ENCODE measurements at regions not wholly inside any gene's neighbourhood (a gene's known extent, or its start where the extent isn't known, plus 50 kb on each side); places are given as distances from the start of the nearest gene placed in this dataset.

GRCh38 chr6:79802657-79803300 lies 144.6 kb downstream of the ELOVL4 start:
- peaks cover under 1% of the 10 kb centered on the region for H3K4me1 Mint-ChIP-seq
- no peak for TF ChIP-seq CTCF (conservative IDR thresholded peaks at IDR 0.05)
- H3K9me3 Mint-ChIP-seq, result peaks cover 4% of the 10 kb centered on the region
- peaks cover 3% of the 10 kb centered on the region for H3K36me3 Mint-ChIP-seq (ENCODE audit: low read depth)
- DNase-seq (ENCODE audit: low read depth, low spot score), result no peak
- no peaks in the 10 kb centered on the region for H3K27me3 Mint-ChIP-seq (ENCODE audit: low read depth)
- no peak overlapping the region for H3K27ac Mint-ChIP-seq (ENCODE audit: unreplicated experiment)
- no peak overlapping the region for H3K4me3 Mint-ChIP-seq

- no peak overlapping the region for H3K27ac Mint-ChIP-seq (ENCODE audit: unreplicated experiment)
- H3K4me3 Mint-ChIP-seq, result no peak overlapping the region
- DNase-seq (ENCODE audit: low read depth, low spot score), result no peak
- TF ChIP-seq CTCF (conservative IDR thresholded peaks at IDR 0.05), result no peak
- peaks cover 9% of the 10 kb centered on the region for H3K4me1 Mint-ChIP-seq
- no peaks in the 10 kb centered on the region for H3K27me3 Mint-ChIP-seq (ENCODE audit: low read depth)
- H3K9me3 Mint-ChIP-seq, result peaks cover under 1% of the 10 kb centered on the region
- no peaks in the 10 kb centered on the region for H3K36me3 Mint-ChIP-seq (ENCODE audit: low read depth)
Measured at GRCh38 chr6:79801362-79801761, 146.0 kb downstream of the ELOVL4 start.

GRCh38 chr6:79798841-79799240 lies 148.5 kb downstream of the ELOVL4 start:
- Mint-ChIP-seq H3K36me3 (ENCODE audit: low read depth) (no peaks in the 10 kb centered on the region), H3K9me3 (peaks cover 5% of the 10 kb centered on the region), H3K27ac (ENCODE audit: unreplicated experiment) (no peak overlapping the region), H3K4me1 (peaks cover 20% of the 10 kb centered on the region), H3K27me3 (ENCODE audit: low read depth) (no peaks in the 10 kb centered on the region), H3K4me3 (no peak overlapping the region)
- no peak for TF ChIP-seq CTCF (conservative IDR thresholded peaks at IDR 0.05)
- no peak for DNase-seq (ENCODE audit: low read depth, low spot score)

GRCh38 chr6:79797912-79798311 lies 149.4 kb downstream of the ELOVL4 start:
- TF ChIP-seq CTCF (conservative IDR thresholded peaks at IDR 0.05), result no peak
- peaks cover 20% of the 10 kb centered on the region for H3K4me1 Mint-ChIP-seq
- DNase-seq (ENCODE audit: low read depth, low spot score), result no peak
- H3K9me3 Mint-ChIP-seq, result peaks cover 5% of the 10 kb centered on the region
- no peaks in the 10 kb centered on the region for H3K27me3 Mint-ChIP-seq (ENCODE audit: low read depth)
- no peak overlapping the region for H3K4me3 Mint-ChIP-seq
- H3K27ac Mint-ChIP-seq (ENCODE audit: unreplicated experiment), result no peak overlapping the region
- no peaks in the 10 kb centered on the region for H3K36me3 Mint-ChIP-seq (ENCODE audit: low read depth)

GRCh38 chr6:79797163-79797764 lies 150.1 kb downstream of the ELOVL4 start:
- Mint-ChIP-seq H3K9me3 (peaks cover 5% of the 10 kb centered on the region), H3K27ac (ENCODE audit: unreplicated experiment) (no peak overlapping the region), H3K4me3 (no peak overlapping the region), H3K4me1 (peaks cover 20% of the 10 kb centered on the region), H3K27me3 (ENCODE audit: low read depth) (no peaks in the 10 kb centered on the region), H3K36me3 (ENCODE audit: low read depth) (no peaks in the 10 kb centered on the region)
- DNase-seq (ENCODE audit: low read depth, low spot score), result no peak
- no peak for TF ChIP-seq CTCF (conservative IDR thresholded peaks at IDR 0.05)

All from neural crest cell (in vitro differentiated cells).